H9 (cell line): ENCODE measurements at regions not wholly inside any gene's neighbourhood (a gene's known extent, or its start where the extent isn't known, plus 50 kb on each side); places are given as distances from the start of the nearest gene placed in this dataset.

ENCODE experiments used
- DNase-seq: peaks from one replicate; pipeline ENCODE4 v3.0.0-alpha.2; 2017
- H2AFZ ChIP-seq: one replicate; pipeline ENCODE4 v1.6.1; 2013; ENCODE audit warnings: mild to moderate bottlenecking, low read length, control low read depth, moderate library complexity
- H2AK5ac ChIP-seq: 2 replicates; pipeline ENCODE4 v1.6.1; 2013; ENCODE audit warnings: low read length, control low read depth, mixed read lengths; ENCODE audit not compliant: insufficient read length
- H2BK120ac ChIP-seq: one replicate; pipeline ENCODE4 v1.6.1; 2013; ENCODE audit warnings: low read depth, mild to moderate bottlenecking, low read length, control low read depth, inconsistent platforms; ENCODE audit not compliant: poor library complexity, severe bottlenecking
- H2BK12ac ChIP-seq: 2 replicates; pipeline ENCODE4 v1.6.1; 2013; ENCODE audit warnings: low read length, control low read depth, mixed read lengths, low read depth; ENCODE audit not compliant: insufficient read length
- H2BK15ac ChIP-seq: 2 replicates; pipeline ENCODE4 v1.6.1; 2013; ENCODE audit warnings: low read depth, low read length, control low read depth
- H2BK20ac ChIP-seq: one replicate; pipeline ENCODE4 v1.6.1; 2013; ENCODE audit warnings: low read depth, mild to moderate bottlenecking, low read length, control low read depth, inconsistent platforms; ENCODE audit not compliant: poor library complexity, severe bottlenecking
- H2BK5ac ChIP-seq: 2 replicates; pipeline ENCODE4 v1.6.1; 2013; ENCODE audit warnings: low read length, control low read depth, mixed read lengths; ENCODE audit not compliant: insufficient read length
- H3K14ac ChIP-seq: 2 replicates; pipeline ENCODE4 v1.6.1; 2013; ENCODE audit warnings: low read length, control low read depth; ENCODE audit not compliant: insufficient read depth
- H3K18ac ChIP-seq: 2 replicates; pipeline ENCODE4 v1.6.1; 2013; ENCODE audit warnings: low read depth, mild to moderate bottlenecking, mixed read lengths, low read length, control low read depth; ENCODE audit not compliant: insufficient read length
- H3K23ac ChIP-seq: 2 replicates; pipeline ENCODE4 v1.6.1; 2013; ENCODE audit warnings: low read length, control low read depth, mixed read lengths, low read depth; ENCODE audit not compliant: insufficient read length
- H3K23me2 ChIP-seq: 2 replicates; pipeline ENCODE4 v1.6.1; 2013; ENCODE audit warnings: low read depth, mild to moderate bottlenecking, mixed read lengths, low read length, control low read depth; ENCODE audit not compliant: insufficient read length, poor library complexity, severe bottlenecking
- H3K27ac ChIP-seq: 2 replicates; pipeline ENCODE4 v1.5.1; 2013; ENCODE audit warnings: low read length, control low read depth, mixed read lengths, low read depth; ENCODE audit not compliant: insufficient read length
- H3K27me3 ChIP-seq: 2 replicates; pipeline ENCODE4 v1.6.1; 2013; ENCODE audit warnings: low read length, control low read depth, inconsistent platforms; ENCODE audit not compliant: insufficient read depth
- H3K4ac ChIP-seq: 2 replicates; pipeline ENCODE4 v1.6.1; 2013; ENCODE audit warnings: low read depth, mild to moderate bottlenecking, control low read depth, inconsistent platforms, low read length, moderate library complexity
- H3K4me1 ChIP-seq: 2 replicates; pipeline ENCODE4 v1.6.1; 2013; ENCODE audit warnings: low read length, control low read depth, inconsistent platforms; ENCODE audit not compliant: insufficient read depth
- H3K4me2 ChIP-seq: 2 replicates; pipeline ENCODE4 v1.6.1; 2013; ENCODE audit warnings: low read length, control low read depth, mixed read lengths; ENCODE audit not compliant: insufficient read length, insufficient read depth
- H3K56ac ChIP-seq: 2 replicates; pipeline ENCODE4 v1.6.1; 2013; ENCODE audit warnings: low read depth, mild to moderate bottlenecking, mixed read lengths, low read length, control low read depth; ENCODE audit not compliant: insufficient read length
- H3K79me1 ChIP-seq: 2 replicates; pipeline ENCODE4 v1.6.1; 2013; ENCODE audit warnings: low read depth, mild to moderate bottlenecking, moderate library complexity, low read length, control low read depth, inconsistent platforms; ENCODE audit not compliant: insufficient read depth, poor library complexity, severe bottlenecking
- H3K79me2 ChIP-seq: 2 replicates; pipeline ENCODE4 v1.6.1; 2013; ENCODE audit warnings: low read length, control low read depth, inconsistent platforms; ENCODE audit not compliant: insufficient read depth
- H3K9ac ChIP-seq: 2 replicates; pipeline ENCODE4 v1.6.1; 2013; ENCODE audit warnings: low read length, control low read depth, mixed read lengths; ENCODE audit not compliant: insufficient read length; ENCODE audit errors: extremely low read depth
- H3K9me3 ChIP-seq: one replicate; pipeline ENCODE4 v1.6.1; 2013; ENCODE audit warnings: low read depth, low read length, inconsistent platforms; ENCODE audit not compliant: control insufficient read depth
- H3T11ph ChIP-seq: one replicate; pipeline ENCODE4 v1.6.1; 2013; ENCODE audit warnings: mild to moderate bottlenecking, low read length, control low read depth, inconsistent platforms
- H4K20me1 ChIP-seq: one replicate; pipeline ENCODE4 v1.6.1; 2013; ENCODE audit not compliant: control insufficient read depth, insufficient read length, insufficient read depth
- H4K5ac ChIP-seq: 2 replicates; pipeline ENCODE4 v1.6.1; 2013; ENCODE audit warnings: low read depth, mild to moderate bottlenecking, mixed read lengths, low read length, control low read depth; ENCODE audit not compliant: insufficient read length
- H4K8ac ChIP-seq: replicated peaks from 2 replicates; pipeline ENCODE4 v1.6.1; 2013; ENCODE audit warnings: low read length, control low read depth, mixed read lengths, low read depth; ENCODE audit not compliant: insufficient read length
- H4K91ac ChIP-seq: 2 replicates; pipeline ENCODE4 v1.6.1; 2013; ENCODE audit warnings: low read depth, mild to moderate bottlenecking, moderate library complexity, mixed read lengths, low read length, control low read depth; ENCODE audit not compliant: insufficient read length
- H3K27ac Mint-ChIP-seq, 3 experiments: 2 replicates in 2 of 3; 3 replicates in 1 of 3; pipeline ENCODE4 v1.8.0; 2020 to 2021; ENCODE audit warnings: mixed read lengths in 3 of 3, mild to moderate bottlenecking in 1 of 3, moderate library complexity in 1 of 3
- H3K27me3 Mint-ChIP-seq: 2 replicates; pipeline ENCODE4 v1.8.0; 2021; ENCODE audit warnings: low read depth, mild to moderate bottlenecking, moderate library complexity, mixed read lengths
- H3K36me3 Mint-ChIP-seq, 3 experiments: 2 replicates in 2 of 3; 3 replicates in 1 of 3; pipeline ENCODE4 v1.8.0; 2020 to 2021; ENCODE audit warnings: low read depth in 3 of 3, mixed read lengths in 3 of 3; ENCODE audit not compliant: insufficient read depth in 1 of 3
- H3K4me1 Mint-ChIP-seq, 2 experiments: 2 replicates each; pipeline ENCODE4 v1.8.0; 2020; ENCODE audit warnings: mixed read lengths in 2 of 2
- H3K4me3 Mint-ChIP-seq, 2 experiments: 2 replicates in 1 of 2; 3 replicates in 1 of 2; pipeline ENCODE4 v1.8.0; 2020 to 2021; ENCODE audit warnings: mild to moderate bottlenecking in 2 of 2, mixed read lengths in 2 of 2, moderate library complexity in 1 of 2
- H3K9me3 Mint-ChIP-seq, 2 experiments: 2 replicates in 1 of 2; 3 replicates in 1 of 2; pipeline ENCODE4 v1.8.0; 2020; ENCODE audit warnings: mild to moderate bottlenecking in 2 of 2, mixed read lengths in 2 of 2, moderate library complexity in 1 of 2
- WGBS: extraction: QIAGEN DNeasy Blood & Tissue Kit; methylation state at CpG from one replicate; pipeline ENCODE4 v1.1.7; 2013; ENCODE audit warnings: missing lambda C conversion rate, low lambda C conversion rate, mixed read lengths; ENCODE audit not compliant: insufficient read length; ENCODE audit errors: extremely low coverage; 5-methylcytosine and 5-hydroxymethylcytosine counted together
- TF ChIP-seq, protein P1 (sequence below): fragments of 200-600 bp; sonication (generic); conservative IDR thresholded peaks from 3 replicates; pipeline ENCODE4 v1.8.0; 2021; ENCODE audit warnings: antibody characterized with exemption, mild to moderate bottlenecking

DNA sequence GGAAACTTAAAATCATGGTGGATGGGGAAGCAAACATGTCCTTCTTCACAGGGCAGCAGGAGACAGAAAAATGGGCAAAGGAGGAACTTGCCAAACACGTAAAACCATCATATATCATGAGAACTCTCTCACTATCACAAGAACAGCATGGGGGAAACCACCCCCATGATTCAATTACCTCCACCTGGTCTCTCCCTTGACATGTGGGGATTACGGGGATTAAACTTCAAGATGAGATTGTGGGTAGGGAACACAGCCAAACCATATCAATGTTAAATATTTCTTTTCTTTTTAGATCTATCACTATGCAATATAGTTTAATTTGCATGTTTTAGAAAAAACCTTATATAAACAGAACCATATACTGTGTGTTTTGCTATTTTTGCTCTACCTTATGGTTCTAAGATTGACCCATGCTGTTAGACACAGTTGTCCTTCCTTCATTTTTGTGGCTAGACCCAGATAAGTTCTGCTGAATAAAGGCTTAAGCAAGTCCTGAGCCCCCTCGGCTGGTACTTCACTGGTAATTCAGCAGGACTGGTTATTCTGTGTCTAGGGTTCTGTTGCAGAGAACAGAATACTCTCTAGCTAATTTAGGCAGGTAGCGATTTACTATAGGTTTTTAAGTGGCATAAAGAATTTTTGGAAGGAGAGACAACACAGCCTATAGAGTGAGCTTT is 253.7 kb upstream of the HMGA2 start:
- H4K8ac ChIP-seq, result no peak overlapping the region
- no peak overlapping the region for H2BK5ac ChIP-seq
- H2BK15ac ChIP-seq, result no peak overlapping the region
- no peak overlapping the region for H3K4ac ChIP-seq
- Mint-ChIP-seq H3K4me3 (no peak overlapping the region), H3K9me3 (peaks cover 5 to 11% of the 10 kb centered on the region in 2 experiments; a peak in 4 of 5 replicates), H3K4me1 (peaks cover 8 to 10% of the 10 kb centered on the region in 2 experiments), H3K36me3 (no peaks in the 10 kb centered on the region; a peak in 1 of 7 replicates), H3K27ac (no peak overlapping the region), H3K27me3 (no peaks in the 10 kb centered on the region; the same call in 1 of the 2 replicates)
- no CpG with 5 or more reads among the region's 4 CpGs for WGBS
- H3K79me1 ChIP-seq, result no peaks in the 10 kb centered on the region
- H3K23me2 ChIP-seq, result no peaks in the 10 kb centered on the region
- H2BK12ac ChIP-seq, result no peak overlapping the region
- no peak overlapping the region for H2BK20ac ChIP-seq
- no peaks in the 10 kb centered on the region for H3K27me3 ChIP-seq
- no peaks in the 10 kb centered on the region for H3K4me1 ChIP-seq
- H3K9me3 ChIP-seq, result no peaks in the 10 kb centered on the region
- H3T11ph ChIP-seq, result no peak overlapping the region
- no peaks in the 10 kb centered on the region for H3K79me2 ChIP-seq
- no peak overlapping the region for H3K23ac ChIP-seq
- H4K91ac ChIP-seq, result no peak overlapping the region
- H3K4me2 ChIP-seq, result no peak overlapping the region
- no peak overlapping the region for H3K56ac ChIP-seq
- no peak overlapping the region for H2BK120ac ChIP-seq
- H2AFZ ChIP-seq, result no peak overlapping the region
- no peaks in the 10 kb centered on the region for H4K20me1 ChIP-seq
- DNase-seq, result no peak
- no peak overlapping the region for H4K5ac ChIP-seq
- H3K18ac ChIP-seq, result no peak overlapping the region
- H3K27ac ChIP-seq, result no peak overlapping the region
- H3K9ac ChIP-seq, result no peak overlapping the region
- H2AK5ac ChIP-seq, result no peak overlapping the region
- TF ChIP-seq, protein P1, sequence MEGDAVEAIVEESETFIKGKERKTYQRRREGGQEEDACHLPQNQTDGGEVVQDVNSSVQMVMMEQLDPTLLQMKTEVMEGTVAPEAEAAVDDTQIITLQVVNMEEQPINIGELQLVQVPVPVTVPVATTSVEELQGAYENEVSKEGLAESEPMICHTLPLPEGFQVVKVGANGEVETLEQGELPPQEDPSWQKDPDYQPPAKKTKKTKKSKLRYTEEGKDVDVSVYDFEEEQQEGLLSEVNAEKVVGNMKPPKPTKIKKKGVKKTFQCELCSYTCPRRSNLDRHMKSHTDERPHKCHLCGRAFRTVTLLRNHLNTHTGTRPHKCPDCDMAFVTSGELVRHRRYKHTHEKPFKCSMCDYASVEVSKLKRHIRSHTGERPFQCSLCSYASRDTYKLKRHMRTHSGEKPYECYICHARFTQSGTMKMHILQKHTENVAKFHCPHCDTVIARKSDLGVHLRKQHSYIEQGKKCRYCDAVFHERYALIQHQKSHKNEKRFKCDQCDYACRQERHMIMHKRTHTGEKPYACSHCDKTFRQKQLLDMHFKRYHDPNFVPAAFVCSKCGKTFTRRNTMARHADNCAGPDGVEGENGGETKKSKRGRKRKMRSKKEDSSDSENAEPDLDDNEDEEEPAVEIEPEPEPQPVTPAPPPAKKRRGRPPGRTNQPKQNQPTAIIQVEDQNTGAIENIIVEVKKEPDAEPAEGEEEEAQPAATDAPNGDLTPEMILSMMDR, result no peak
- no peak overlapping the region for H3K14ac ChIP-seq
